Smooth muscle cell (in vitro differentiated cells): ENCODE measurements at regions not wholly inside any gene's neighbourhood (a gene's known extent, or its start where the extent isn't known, plus 50 kb on each side); places are given as distances from the start of the nearest gene placed in this dataset.

Source experiments
- DNase-seq: peaks from one replicate; lab custom pipeline; 2025; ENCODE audit not compliant: unreplicated experiment; lab: John Stamatoyannopoulos, UW
- H2AFZ ChIP-seq: fragments of 200-600 bp; sonication (generic); 2 replicates; pipeline ENCODE4 v1.6.0; 2016; ENCODE audit warnings: antibody characterized with exemption, low read depth, mild to moderate bottlenecking
- H3F3A ChIP-seq: fragments of 200-600 bp; sonication (generic); 2 replicates; pipeline ENCODE4 v1.6.0; 2017; ENCODE audit warnings: antibody characterized with exemption, low read depth
- H3K27ac ChIP-seq: fragments of 200-600 bp; sonication (generic); 2 replicates; pipeline ENCODE4 v1.5.1; 2016; ENCODE audit warnings: low read depth, mild to moderate bottlenecking
- H3K27me3 ChIP-seq: fragments of 200-600 bp; sonication (generic); 2 replicates; pipeline ENCODE4 v1.6.1; 2016; ENCODE audit warnings: low read depth, mild to moderate bottlenecking
- H3K36me3 ChIP-seq: fragments of 200-600 bp; sonication (generic); 2 replicates; pipeline ENCODE4 v1.5.1; 2016; ENCODE audit warnings: low read depth
- H3K4me1 ChIP-seq: fragments of 200-600 bp; sonication (generic); 2 replicates; pipeline ENCODE4 v1.5.1; 2016; ENCODE audit warnings: low read depth
- H3K4me2 ChIP-seq: fragments of 200-600 bp; sonication (generic); 2 replicates; pipeline ENCODE4 v1.6.0; 2016; ENCODE audit warnings: mild to moderate bottlenecking
- H3K4me3 ChIP-seq: fragments of 200-600 bp; sonication (generic); 2 replicates; pipeline ENCODE4 v1.5.1; 2016; ENCODE audit warnings: mild to moderate bottlenecking
- H3K79me2 ChIP-seq: fragments of 200-600 bp; sonication (generic); 2 replicates; pipeline ENCODE4 v1.6.0; 2016; ENCODE audit warnings: low read depth, mild to moderate bottlenecking
- H3K9ac ChIP-seq: fragments of 200-600 bp; sonication (generic); 2 replicates; pipeline ENCODE4 v1.6.0; 2016; ENCODE audit warnings: low read depth
- H3K9me3 ChIP-seq: fragments of 200-600 bp; sonication (generic); replicated peaks from 2 replicates; pipeline ENCODE4 v1.5.1; 2016; ENCODE audit warnings: low read depth
- H4K20me1 ChIP-seq: fragments of 200-600 bp; sonication (generic); 2 replicates; pipeline ENCODE4 v1.6.0; 2016; ENCODE audit warnings: low read depth
- CTCF ChIP-seq: fragments of 200-600 bp; sonication (generic); IDR thresholded peaks from 2 replicates; pipeline ENCODE4 v1.5.1; 2017; ENCODE audit warnings: borderline replicate concordance, mild to moderate bottlenecking, antibody characterized with exemption; ENCODE audit not compliant: insufficient read depth, poor library complexity, severe bottlenecking
- WGBS: methylation state at CpG from one replicate; pipeline ENCODE4 v1.1.7; 2016; ENCODE audit warnings: low lambda C conversion rate; 5-methylcytosine and 5-hydroxymethylcytosine counted together

DNA sequence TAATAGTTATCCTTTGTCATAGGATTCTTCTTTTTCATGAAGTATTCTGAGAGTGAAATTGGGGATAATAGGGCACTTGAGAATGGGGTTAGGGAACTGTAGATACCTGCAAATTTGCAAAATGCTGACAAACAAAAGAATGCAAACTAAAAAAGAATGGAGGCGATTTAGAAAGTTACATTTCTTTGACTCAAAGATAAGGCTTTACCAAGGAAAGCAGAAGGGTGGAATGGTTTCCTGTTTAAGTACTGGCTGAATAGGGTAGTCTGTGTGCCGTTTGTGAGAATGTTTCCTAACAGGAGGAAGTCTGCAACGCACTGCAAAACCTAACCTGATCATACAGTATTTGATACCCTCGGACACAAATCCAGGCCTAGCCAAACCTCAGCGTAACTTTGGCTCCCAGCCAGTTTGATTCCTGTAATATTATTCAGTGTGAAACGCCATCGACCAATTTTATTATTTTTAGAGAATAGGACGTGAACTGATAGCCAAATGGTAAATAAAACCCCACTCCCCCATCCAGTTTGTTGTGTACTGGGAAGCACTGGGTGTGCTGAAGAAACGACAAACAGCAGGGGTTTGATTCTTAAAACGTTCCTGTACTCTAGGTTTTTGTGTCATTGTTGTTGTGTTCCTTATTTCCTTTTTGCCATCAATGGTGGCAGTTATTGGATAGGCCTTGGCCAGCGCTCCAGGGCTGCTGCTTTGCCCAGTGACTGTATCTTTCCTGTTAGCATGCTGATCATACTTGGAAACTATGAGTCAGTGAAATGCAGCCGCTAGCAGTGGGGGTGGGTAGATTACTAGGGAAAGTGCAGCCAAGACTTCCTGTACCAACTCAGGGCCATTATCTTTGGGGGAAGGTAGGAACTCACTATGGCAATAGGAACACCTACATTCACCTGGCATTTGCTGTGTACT is 148.0 kb upstream of the TBL1XR1 start:
- H3K79me2 ChIP-seq, result no peaks in the 10 kb centered on the region
- peaks cover 31% of the 10 kb centered on the region for H3K4me1 ChIP-seq
- H2AFZ ChIP-seq, result peak overlapping the region; percentile 83
- H3K27ac ChIP-seq, result peak overlapping the region; percentile 96
- peaks cover 9% of the 10 kb centered on the region for H3F3A ChIP-seq
- no peaks in the 10 kb centered on the region for H3K27me3 ChIP-seq
- H4K20me1 ChIP-seq, result no peaks in the 10 kb centered on the region
- H3K36me3 ChIP-seq, result no peaks in the 10 kb centered on the region
- peak overlapping the region; percentile 62 for H3K4me2 ChIP-seq
- no peak overlapping the region for H3K4me3 ChIP-seq
- no peak for TF ChIP-seq CTCF
- H3K9me3 ChIP-seq, result no peaks in the 10 kb centered on the region
- H3K9ac ChIP-seq, result peak overlapping the region; percentile 77
- WGBS, result 10% methylated on average over 12 of the region's 12 CpGs
- DNase-seq, result peak; percentile 10

- Histone ChIP-seq H3F3A (peaks cover 9% of the 10 kb centered on the region), H3K27ac (peak overlapping the region; percentile 96), H3K4me2 (peak overlapping the region; percentile 53), H3K4me3 (no peak overlapping the region), H4K20me1 (no peaks in the 10 kb centered on the region), H3K9ac (peak overlapping the region; percentile 43), H3K79me2 (no peaks in the 10 kb centered on the region), H2AFZ (peak overlapping the region; percentile 23), H3K27me3 (no peaks in the 10 kb centered on the region), H3K4me1 (peaks cover 31% of the 10 kb centered on the region), H3K9me3 (no peaks in the 10 kb centered on the region), H3K36me3 (no peaks in the 10 kb centered on the region)
- no peak for DNase-seq
- TF ChIP-seq CTCF, result no peak
These were observed 148.8 kb upstream of the TBL1XR1 start for GRCh38 chr3:177345973-177346503.

GRCh38 chr3:177346878-177347277 is 149.6 kb upstream of the TBL1XR1 start:
- DNase-seq, result no peak
- no peak for TF ChIP-seq CTCF

More at GRCh38 chr3:177346878-177347277, 149.6 kb upstream of the TBL1XR1 start:
- H3K36me3 ChIP-seq, result no peaks in the 10 kb centered on the region
- no peak overlapping the region for H2AFZ ChIP-seq
- peaks cover 31% of the 10 kb centered on the region for H3K4me1 ChIP-seq
- peak overlapping the region; percentile 96 for H3K27ac ChIP-seq
- no peaks in the 10 kb centered on the region for H4K20me1 ChIP-seq
- no peaks in the 10 kb centered on the region for H3K27me3 ChIP-seq
- H3F3A ChIP-seq, result peaks cover 9% of the 10 kb centered on the region
- H3K4me3 ChIP-seq, result no peak overlapping the region
- no peaks in the 10 kb centered on the region for H3K9me3 ChIP-seq
- H3K9ac ChIP-seq, result no peak overlapping the region
- no peaks in the 10 kb centered on the region for H3K79me2 ChIP-seq
- H3K4me2 ChIP-seq, result no peak overlapping the region
